Esophagus squamous epithelium (tissue), 5 donors: ENCODE measurements at regions not wholly inside any gene's neighbourhood (a gene's known extent, or its start where the extent isn't known, plus 50 kb on each side); places are given as distances from the start of the nearest gene placed in this dataset.

Experiments
- DNase-seq: peaks from one replicate; lab custom pipeline; 2025; lab: John Stamatoyannopoulos, UW
- H3K27ac ChIP-seq, 4 donors: fragments of 200-600 bp; sonication (generic); one replicate each; pipeline ENCODE4 v1.5.1; 2016 to 2019; ENCODE audit warnings: mild to moderate bottlenecking in 1 of 4
- H3K27me3 ChIP-seq, 4 donors: fragments of 200-600 bp; sonication (generic); 1 replicate in 3 of 4; 2 replicates in 1 of 4; pipeline versions ENCODE4 v1.5.1 to v1.6.0; 2017 to 2021; ENCODE audit warnings: antibody characterized with exemption in 1 of 4
- H3K36me3 ChIP-seq, 3 donors: fragments of 200-600 bp; sonication (generic); one replicate each; pipeline ENCODE4 v1.5.1; 2016 to 2019
- H3K4me1 ChIP-seq, 3 donors: fragments of 200-600 bp; sonication (generic); one replicate each; pipeline ENCODE4 v1.5.1; 2017 to 2019
- H3K4me3 ChIP-seq, 4 donors: fragments of 200-600 bp; sonication (generic); 1 replicate in 3 of 4; 2 replicates in 1 of 4; pipeline ENCODE4 v1.5.1; 2016 to 2019; ENCODE audit warnings: mild to moderate bottlenecking in 2 of 4, moderate library complexity in 1 of 4
- H3K9me3 ChIP-seq, 3 donors: fragments of 200-600 bp; sonication (generic); one replicate each; pipeline ENCODE4 v1.5.1; 2016 to 2019
- POLR2A ChIP-seq, 4 donors: fragments of 450-650 bp; IDR thresholded peaks; one replicate each; pipeline ENCODE4 v1.6.1; 2017; ENCODE audit warnings: antibody characterized with exemption in 4 of 4, mild to moderate bottlenecking in 4 of 4, moderate library complexity in 3 of 4
- WGBS, 2 donors: methylation state at CpG; one replicate each; pipeline ENCODE4 v1.1.5; 2018; 5-methylcytosine and 5-hydroxymethylcytosine counted together
- intact Hi-C: fragments of 100-400 bp; cut with DNase I; formaldehyde crosslinking; loops from one replicate; pipeline ENCODE4 v1.15.0; 2022
- TF ChIP-seq, protein P1 (sequence below), 6 experiments: fragments of 450-650 bp in 4 of 6; fragments of 200-600 bp in 2 of 6; sonication (generic) in 2 of 6; IDR thresholded peaks; one replicate each; pipeline ENCODE4 v1.5.1; 2016 to 2019; ENCODE audit warnings: antibody characterized with exemption in 6 of 6, mild to moderate bottlenecking in 4 of 6, moderate library complexity in 4 of 6
- donor health status: DM: yes; HTN: yes; CAD: no.

DNA sequence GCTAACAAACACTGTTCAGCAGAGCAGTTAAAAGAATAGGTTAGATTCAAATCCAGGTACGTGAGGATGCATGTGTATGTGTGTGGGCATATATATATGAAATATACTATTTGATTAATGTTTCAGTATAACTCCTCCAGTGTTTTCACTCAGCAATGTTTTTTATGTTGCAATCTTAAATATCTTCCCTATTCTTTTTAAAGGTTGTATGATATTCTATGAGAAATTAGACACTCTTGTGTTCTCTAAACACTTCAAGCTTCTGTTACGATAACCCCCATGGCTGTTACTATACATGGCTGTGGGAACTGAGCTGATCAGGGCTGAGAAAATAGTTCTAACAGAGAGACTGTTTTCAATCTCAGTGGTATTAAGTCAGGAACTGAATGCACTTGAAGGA, 421.0 kb downstream of the CBLN4 start:
- TF ChIP-seq, protein P1, sequence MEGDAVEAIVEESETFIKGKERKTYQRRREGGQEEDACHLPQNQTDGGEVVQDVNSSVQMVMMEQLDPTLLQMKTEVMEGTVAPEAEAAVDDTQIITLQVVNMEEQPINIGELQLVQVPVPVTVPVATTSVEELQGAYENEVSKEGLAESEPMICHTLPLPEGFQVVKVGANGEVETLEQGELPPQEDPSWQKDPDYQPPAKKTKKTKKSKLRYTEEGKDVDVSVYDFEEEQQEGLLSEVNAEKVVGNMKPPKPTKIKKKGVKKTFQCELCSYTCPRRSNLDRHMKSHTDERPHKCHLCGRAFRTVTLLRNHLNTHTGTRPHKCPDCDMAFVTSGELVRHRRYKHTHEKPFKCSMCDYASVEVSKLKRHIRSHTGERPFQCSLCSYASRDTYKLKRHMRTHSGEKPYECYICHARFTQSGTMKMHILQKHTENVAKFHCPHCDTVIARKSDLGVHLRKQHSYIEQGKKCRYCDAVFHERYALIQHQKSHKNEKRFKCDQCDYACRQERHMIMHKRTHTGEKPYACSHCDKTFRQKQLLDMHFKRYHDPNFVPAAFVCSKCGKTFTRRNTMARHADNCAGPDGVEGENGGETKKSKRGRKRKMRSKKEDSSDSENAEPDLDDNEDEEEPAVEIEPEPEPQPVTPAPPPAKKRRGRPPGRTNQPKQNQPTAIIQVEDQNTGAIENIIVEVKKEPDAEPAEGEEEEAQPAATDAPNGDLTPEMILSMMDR (IDR thresholded peaks at IDR 0.05) = no peak
- TF ChIP-seq POLR2A (IDR thresholded peaks at IDR 0.05) = no peak
- H3K36me3 ChIP-seq = no peaks in the 10 kb centered on the region
- intact Hi-C loops = no loop called here
- H3K4me3 ChIP-seq = no peak overlapping the region
- no peaks in the 10 kb centered on the region for H3K9me3 ChIP-seq
- H3K27ac ChIP-seq = no peak overlapping the region
- DNase-seq = no peak
- WGBS, 2 donors = 79 to 85% methylated on average over 2 of the region's 2 CpGs
- no peaks in the 10 kb centered on the region for H3K4me1 ChIP-seq
- no peaks in the 10 kb centered on the region for H3K27me3 ChIP-seq

- TF ChIP-seq POLR2A (IDR thresholded peaks at IDR 0.05) = no peak
- TF ChIP-seq, protein P1 (IDR thresholded peaks at IDR 0.05) = no peak
- WGBS, 2 donors = 67 to 71% methylated on average over 1 of the region's 1 CpG
Measured at GRCh38 chr20:55583036-55583435, 422.3 kb downstream of the CBLN4 start.

GRCh38 chr20:55582498-55582897, 422.8 kb downstream of the CBLN4 start:
- Histone ChIP-seq H3K9me3 (no peaks in the 10 kb centered on the region), H3K27ac (no peak overlapping the region), H3K36me3 (no peaks in the 10 kb centered on the region), H3K4me3 (no peak overlapping the region), H3K27me3 (no peaks in the 10 kb centered on the region), H3K4me1 (no peaks in the 10 kb centered on the region)
- intact Hi-C loops = no loop called here
- 73 to 90% methylated on average over 5 of the region's 5 CpGs for WGBS, 2 donors
- no peak for DNase-seq
- no peak for TF ChIP-seq POLR2A (IDR thresholded peaks at IDR 0.05)
- TF ChIP-seq, protein P1 (IDR thresholded peaks at IDR 0.05) = no peak

More at GRCh38 chr20:55583036-55583435, 422.3 kb downstream of the CBLN4 start:
- DNase-seq = no peak
- Histone ChIP-seq H3K4me1 (no peaks in the 10 kb centered on the region), H3K27me3 (no peaks in the 10 kb centered on the region), H3K27ac (no peak overlapping the region), H3K4me3 (no peak overlapping the region), H3K36me3 (no peaks in the 10 kb centered on the region), H3K9me3 (no peaks in the 10 kb centered on the region)
- intact Hi-C loops = no loop called here

- no peaks in the 10 kb centered on the region for H3K9me3 ChIP-seq
- no peak for DNase-seq
- TF ChIP-seq POLR2A (IDR thresholded peaks at IDR 0.05) = no peak
- TF ChIP-seq, protein P1 (IDR thresholded peaks at IDR 0.05) = no peak
- H3K4me1 ChIP-seq = no peaks in the 10 kb centered on the region
- H3K4me3 ChIP-seq = no peak overlapping the region
- 68 to 74% methylated on average over 4 of the region's 4 CpGs for WGBS, 2 donors
- H3K27me3 ChIP-seq = no peaks in the 10 kb centered on the region
- intact Hi-C loops = no loop called here
- no peaks in the 10 kb centered on the region for H3K36me3 ChIP-seq
- no peak overlapping the region for H3K27ac ChIP-seq
Measured at GRCh38 chr20:55581519-55581918, 423.8 kb downstream of the CBLN4 start.

- Histone ChIP-seq H3K36me3 (no peaks in the 10 kb centered on the region), H3K4me3 (no peak overlapping the region), H3K4me1 (no peaks in the 10 kb centered on the region), H3K9me3 (no peaks in the 10 kb centered on the region), H3K27me3 (no peaks in the 10 kb centered on the region), H3K27ac (no peak overlapping the region)
- 47 to 58% methylated on average over 2 of the region's 2 CpGs for WGBS, 2 donors
- no peak for DNase-seq
- intact Hi-C loops = no loop called here
- TF ChIP-seq POLR2A (IDR thresholded peaks at IDR 0.05) = no peak
- TF ChIP-seq, protein P1 (IDR thresholded peaks at IDR 0.05) = no peak
Measured at GRCh38 chr20:55580475-55580874, 424.8 kb downstream of the CBLN4 start.
